H54 (cell line): ENCODE measurements at regions not wholly inside any gene's neighbourhood (a gene's known extent, or its start where the extent isn't known, plus 50 kb on each side); places are given as distances from the start of the nearest gene placed in this dataset.

Source experiments
- DNase-seq: peaks from one replicate; pipeline ENCODE4 v3.0.0; 2011; ENCODE audit warnings: low spot score, mixed read lengths; ENCODE audit not compliant: insufficient read length
- FAIRE-seq: peaks from 3 replicates; lab custom pipeline; 2011; peaks lifted over from hg19 to GRCh38; lab: Jason Lieb, UNC
- POLR2A ChIP-seq: IDR thresholded peaks from 2 replicates; pipeline ENCODE4 v1.6.1; 2011; ENCODE audit warnings: low read depth, mild to moderate bottlenecking, low read length

- no peak for FAIRE-seq
- DNase-seq: no peak
- no peak for TF ChIP-seq POLR2A
Observed at GRCh38 chr17:72222661-72223380, 102.0 kb downstream of the SOX9 start.

GRCh38 chr17:72223866-72224291 lies 103.1 kb downstream of the SOX9 start:
- DNase-seq (no peak), FAIRE-seq (no peak)
- TF ChIP-seq POLR2A: no peak

GRCh38 chr17:72226322-72226721 lies 105.5 kb downstream of the SOX9 start:
- DNase-seq (no peak), FAIRE-seq (no peak)
- no peak for TF ChIP-seq POLR2A

- TF ChIP-seq POLR2A: no peak
- DNase-seq (no peak), FAIRE-seq (no peak)
Observed at GRCh38 chr17:72233986-72234385, 113.2 kb downstream of the SOX9 start.

GRCh38 chr17:72234985-72235384 lies 114.2 kb downstream of the SOX9 start:
- TF ChIP-seq POLR2A: no peak
- FAIRE-seq (no peak), DNase-seq (no peak)

- FAIRE-seq (no peak), DNase-seq (no peak)
- TF ChIP-seq POLR2A: no peak
Observed at GRCh38 chr17:72236980-72237633, 116.3 kb downstream of the SOX9 start.

GRCh38 chr17:72238157-72238673 lies 117.4 kb downstream of the SOX9 start:
- FAIRE-seq (no peak), DNase-seq (no peak)
- no peak for TF ChIP-seq POLR2A

- DNase-seq (no peak), FAIRE-seq (no peak)
- no peak for TF ChIP-seq POLR2A
Observed at GRCh38 chr17:72239548-72239947, 118.7 kb downstream of the SOX9 start.

- no peak for FAIRE-seq
- DNase-seq: no peak
- TF ChIP-seq POLR2A: no peak
Observed at GRCh38 chr17:72240333-72240732, 119.5 kb downstream of the SOX9 start.

- no peak for FAIRE-seq
Observed at GRCh38 chr17:72244494-72244893, 123.7 kb downstream of the SOX9 start.

GRCh38 chr17:72244956-72245355 lies 124.1 kb downstream of the SOX9 start:
- no peak for DNase-seq
- no peak for TF ChIP-seq POLR2A
- FAIRE-seq: no peak

More at GRCh38 chr17:72244494-72244893, 123.7 kb downstream of the SOX9 start:
- DNase-seq: no peak
- no peak for TF ChIP-seq POLR2A

GRCh38 chr17:72249441-72249840 lies 128.6 kb downstream of the SOX9 start:
- TF ChIP-seq POLR2A: no peak
- DNase-seq: no peak
- no peak for FAIRE-seq

GRCh38 chr17:72250206-72250605 lies 129.4 kb downstream of the SOX9 start:
- FAIRE-seq (no peak), DNase-seq (no peak)
- TF ChIP-seq POLR2A: no peak

- TF ChIP-seq POLR2A: no peak
- no peak for FAIRE-seq
- no peak for DNase-seq
Observed at GRCh38 chr17:72253597-72253996, 132.8 kb downstream of the SOX9 start.
